Right lobe of liver (tissue), 6 donors: ENCODE measurements at regions not wholly inside any gene's neighbourhood (a gene's known extent, or its start where the extent isn't known, plus 50 kb on each side); places are given as distances from the start of the nearest gene placed in this dataset.

Experiments used
- ATAC-seq, 4 donors: fragments of 200-7000 bp; cut with Tn5 transposase; one replicate each; pipeline ENCODE4 v1.9.1; 2020; ENCODE audit warnings: mild to moderate bottlenecking in 4 of 4, moderate library complexity in 4 of 4
- DNase-seq, 3 donors: peaks; one replicate each; pipeline ENCODE4 v3.0.0-alpha.2; 2020
- H3K27ac ChIP-seq, 3 donors: fragments of 200-600 bp; one replicate each; pipeline ENCODE4 v1.8.0; 2022
- H3K27me3 ChIP-seq, 2 donors: fragments of 200-600 bp; one replicate each; pipeline ENCODE4 v1.8.0; 2022
- H3K36me3 ChIP-seq, 4 donors: fragments of 200-600 bp; sonication (generic) in 1 of 4; one replicate each; pipeline versions ENCODE4 v1.5.1 to v1.8.0; 2017 to 2022; ENCODE audit warnings: control low read depth in 1 of 4
- H3K4me1 ChIP-seq, 4 donors: fragments of 200-600 bp; sonication (generic) in 1 of 4; one replicate each; pipeline versions ENCODE4 v1.5.1 to v1.8.0; 2017 to 2022; ENCODE audit warnings: control low read depth in 1 of 4
- H3K4me3 ChIP-seq, 3 donors: fragments of 200-600 bp; one replicate each; pipeline ENCODE4 v1.8.0; 2022
- H3K9me3 ChIP-seq, 4 donors: fragments of 200-600 bp; sonication (generic) in 1 of 4; one replicate each; pipeline versions ENCODE4 v1.5.1 to v1.8.0; 2017 to 2022; ENCODE audit warnings: control low read depth in 1 of 4
- CTCF ChIP-seq, 4 donors: fragments of 200-600 bp in 3 of 4; fragments of 450-650 bp in 1 of 4; IDR thresholded peaks; one replicate each; pipeline versions ENCODE4 v1.5.1 to v1.8.0; 2016 to 2022; ENCODE audit warnings: antibody characterized with exemption in 4 of 4, mild to moderate bottlenecking in 2 of 4
- POLR2A ChIP-seq: fragments of 450-650 bp; IDR thresholded peaks from one replicate; pipeline ENCODE4 v1.6.1; 2017; ENCODE audit warnings: antibody characterized with exemption, mild to moderate bottlenecking
- WGBS: methylation state at CpG from one replicate; pipeline ENCODE4 v1.1.6; 2018; ENCODE audit warnings: low coverage, low lambda C conversion rate; ENCODE audit not compliant: insufficient coverage; ENCODE audit errors: missing lambda C conversion rate; 5-methylcytosine and 5-hydroxymethylcytosine counted together
- intact Hi-C, 2 donors: fragments of 100-400 bp; cut with DNase I; formaldehyde crosslinking; loops; one replicate each; pipeline versions ENCODE4 v1.11.2 to v1.14.1; 2022
- donor health status: DM: no; HTN: yes; CAD: no.
- donor health status: DM: no; HTN: no; CAD: no.
- donor health status: DM: no; HTN: no; CAD: no.
- donor health status: DM: no; HTN: yes; CAD: no.
- donor health status: DM: no; HTN: yes; CAD: no.

- Histone ChIP-seq H3K9me3 (no peaks in the 10 kb centered on the region), H3K36me3 (no peaks in the 10 kb centered on the region), H3K4me1 (no peaks in the 10 kb centered on the region), H3K27ac (no peak overlapping the region), H3K4me3 (no peak overlapping the region), H3K27me3 (no peaks in the 10 kb centered on the region)
- intact Hi-C loops: no loop called here
- ATAC-seq (no peak), DNase-seq (no peak)
- 72% methylated on average over 4 of the region's 4 CpGs for WGBS
- TF ChIP-seq POLR2A (no peak), CTCF (IDR thresholded peaks at IDR 0.05) (no peak)
Measured at GRCh38 chr1:64323054-64323453, 119.6 kb downstream of the UBE2U start.

- Histone ChIP-seq H3K4me3 (no peak overlapping the region), H3K4me1 (no peaks in the 10 kb centered on the region), H3K9me3 (no peaks in the 10 kb centered on the region), H3K27me3 (no peaks in the 10 kb centered on the region), H3K36me3 (no peaks in the 10 kb centered on the region), H3K27ac (no peak overlapping the region)
- ATAC-seq (no peak), DNase-seq (no peak)
- WGBS: 55% methylated on average over 4 of the region's 4 CpGs
- TF ChIP-seq POLR2A (no peak), CTCF (IDR thresholded peaks at IDR 0.05) (no peak)
- intact Hi-C loops: no loop called here
Measured at GRCh38 chr1:64323882-64324281, 120.5 kb downstream of the UBE2U start.

GRCh38 chr1:64325856-64326255 is 122.4 kb downstream of the UBE2U start:
- no peak for TF ChIP-seq POLR2A
- TF ChIP-seq CTCF (IDR thresholded peaks at IDR 0.05): no peak
- H3K4me1 ChIP-seq: no peaks in the 10 kb centered on the region
- WGBS: 66% methylated on average over 5 of the region's 5 CpGs
- H3K27ac ChIP-seq: no peak overlapping the region
- intact Hi-C loops: no loop called here
- no peaks in the 10 kb centered on the region for H3K9me3 ChIP-seq
- ATAC-seq (no peak), DNase-seq (no peak)
- H3K36me3 ChIP-seq: no peaks in the 10 kb centered on the region
- no peak overlapping the region for H3K4me3 ChIP-seq
- no peaks in the 10 kb centered on the region for H3K27me3 ChIP-seq

- no peaks in the 10 kb centered on the region for H3K27me3 ChIP-seq
- intact Hi-C loops: no loop called here
- no peak overlapping the region for H3K4me3 ChIP-seq
- no peaks in the 10 kb centered on the region for H3K4me1 ChIP-seq
- ATAC-seq: no peak
- no peak overlapping the region for H3K27ac ChIP-seq
- no peaks in the 10 kb centered on the region for H3K9me3 ChIP-seq
- no peaks in the 10 kb centered on the region for H3K36me3 ChIP-seq
- no peak for DNase-seq
- WGBS: 100% methylated on average over 1 of the region's 2 CpGs
- TF ChIP-seq CTCF (IDR thresholded peaks at IDR 0.05) (no peak), POLR2A (no peak)
Measured at GRCh38 chr1:64327119-64327518, 123.7 kb downstream of the UBE2U start.

GRCh38 chr1:64328193-64328592 is 124.8 kb downstream of the UBE2U start:
- no peaks in the 10 kb centered on the region for H3K9me3 ChIP-seq
- H3K27ac ChIP-seq: no peak overlapping the region
- 50% methylated on average over 3 of the region's 3 CpGs for whole genome bisulfite sequencing
- no peaks in the 10 kb centered on the region for H3K27me3 ChIP-seq
- intact Hi-C loops: no loop called here
- DNase-seq (no peak), ATAC-seq (no peak)
- no peaks in the 10 kb centered on the region for H3K4me1 ChIP-seq
- no peaks in the 10 kb centered on the region for H3K36me3 ChIP-seq
- TF ChIP-seq CTCF (IDR thresholded peaks at IDR 0.05) (no peak), POLR2A (no peak)
- no peak overlapping the region for H3K4me3 ChIP-seq
